GM12878 (cell line): ENCODE measurements at regions not wholly inside any gene's neighbourhood (a gene's known extent, or its start where the extent isn't known, plus 50 kb on each side); places are given as distances from the start of the nearest gene placed in this dataset.
A peak's percentile ranks its signal among the peaks of the same experiment; 100 is the strongest.

ENCODE experiments used
- CUX1 ChIP-seq: IDR thresholded peaks from 2 replicates; pipeline ENCODE4 v1.6.1; 2012; ENCODE audit warnings: improper control_type of control experiment, low read depth, low read length; ENCODE audit not compliant: insufficient replicate concordance
- EP300 ChIP-seq, 2 experiments: fragments of 150-350 bp in 1 of 2; IDR thresholded peaks; 2 replicates each; pipeline ENCODE4 v1.6.1; 2011 to 2012; ENCODE audit warnings: low read depth in 2 of 2, low read length in 2 of 2, borderline replicate concordance in 1 of 2, improper control_type of control experiment in 1 of 2, inconsistent platforms in 1 of 2; ENCODE audit not compliant: control insufficient read depth in 1 of 2
- PML ChIP-seq: IDR thresholded peaks from 2 replicates; pipeline ENCODE4 v1.6.1; 2012; ENCODE audit warnings: low read length, inconsistent platforms
- POLR2AphosphoS2 ChIP-seq: IDR thresholded peaks from 2 replicates; pipeline ENCODE4 v1.6.1; 2011; ENCODE audit warnings: low read depth, mild to moderate bottlenecking, low read length, improper control_type of control experiment, moderate library complexity
- POLR2AphosphoS5 ChIP-seq: IDR thresholded peaks from 2 replicates; pipeline ENCODE4 v1.6.1; 2011; ENCODE audit warnings: mild to moderate bottlenecking, low read length, inconsistent platforms
- RBBP5 ChIP-seq: fragments of 200-600 bp; sonication (generic); conservative IDR thresholded peaks from 2 replicates; pipeline ENCODE4 v1.6.1; 2016
- SIN3A ChIP-seq: IDR thresholded peaks from 2 replicates; pipeline ENCODE4 v1.6.1; 2012; ENCODE audit warnings: low read depth, low read length, improper control_type of control experiment
- YBX1 ChIP-seq: fragments of 450-650 bp; IDR thresholded peaks from 2 replicates; pipeline ENCODE4 v1.6.1; 2016; ENCODE audit warnings: antibody characterized with exemption
- ZNF274 ChIP-seq: IDR thresholded peaks from one replicate; pipeline ENCODE4 v1.8.0; 2011; ENCODE audit not compliant: insufficient read length, insufficient read depth
- TF ChIP-seq, protein P1 (sequence below): fragments of 450-650 bp; formaldehyde crosslinking; IDR thresholded peaks from 2 replicates; pipeline ENCODE4 v1.4.0; 2020; ENCODE audit warnings: mild to moderate bottlenecking, moderate library complexity
- TF ChIP-seq, protein P2 (sequence below): fragments of 450-650 bp; IDR thresholded peaks from 2 replicates; pipeline ENCODE4 v1.6.1; 2016; ENCODE audit warnings: mild to moderate bottlenecking

DNA sequence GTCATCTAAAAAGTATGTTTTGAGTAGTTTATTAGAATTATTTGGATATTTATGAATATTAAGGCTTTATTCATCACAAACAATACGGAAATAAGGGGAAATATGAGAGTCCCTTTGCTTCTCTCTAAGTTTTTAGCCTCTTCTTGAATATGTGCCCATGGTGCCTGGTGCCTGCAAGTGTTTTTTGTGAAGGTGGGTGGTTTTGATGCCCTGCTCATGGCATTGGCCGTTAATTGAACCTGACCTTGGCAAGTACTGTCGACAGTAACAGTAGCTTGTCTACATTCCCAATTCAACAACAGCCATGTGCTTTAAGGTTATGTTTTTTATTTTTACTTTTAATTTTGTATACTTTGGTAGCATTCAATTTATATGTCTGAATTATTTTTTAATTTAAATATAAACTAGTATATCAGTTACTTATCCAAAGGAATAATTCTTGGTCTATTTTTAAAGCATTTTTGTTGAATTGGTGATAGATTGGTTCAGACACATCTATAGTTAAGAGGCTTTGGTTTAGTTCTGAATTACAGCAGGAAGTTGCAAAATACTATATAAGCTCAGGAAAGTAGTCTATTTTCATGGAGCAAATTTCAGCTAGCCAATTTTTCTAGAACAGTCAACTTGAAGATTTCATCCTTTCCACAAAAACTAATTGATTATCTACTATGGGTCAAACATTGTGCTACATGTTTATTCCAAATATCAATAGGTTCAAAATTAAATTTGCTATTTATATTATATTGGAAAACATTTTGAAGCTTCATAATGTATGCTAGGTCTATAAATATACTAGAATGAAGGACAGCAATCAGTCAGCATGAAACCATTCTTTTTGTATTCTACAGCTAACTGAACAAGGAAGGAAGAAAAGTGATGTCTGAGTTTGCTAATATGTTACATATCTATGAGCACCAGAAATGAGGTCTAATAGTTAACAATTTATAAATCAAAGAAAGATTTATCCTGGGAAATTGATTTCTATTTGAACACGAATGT is 184.4 kb downstream of the MRPL39 start (continued):
- TF ChIP-seq CUX1 (peak; percentile 52), YBX1 (no peak), RBBP5 (no peak), ZNF274 (no peak), EP300 (IDR thresholded peaks at IDR 0.05; ENCODE audit: borderline replicate concordance in 1 of 2, control insufficient read depth in 1 of 2, low read depth in 2 of 2, low read length in 2 of 2) (no peak), PML (peak; percentile 57), POLR2AphosphoS2 (no peak), POLR2AphosphoS5 (peak; percentile 72), SIN3A (no peak)
- TF ChIP-seq, protein P1, sequence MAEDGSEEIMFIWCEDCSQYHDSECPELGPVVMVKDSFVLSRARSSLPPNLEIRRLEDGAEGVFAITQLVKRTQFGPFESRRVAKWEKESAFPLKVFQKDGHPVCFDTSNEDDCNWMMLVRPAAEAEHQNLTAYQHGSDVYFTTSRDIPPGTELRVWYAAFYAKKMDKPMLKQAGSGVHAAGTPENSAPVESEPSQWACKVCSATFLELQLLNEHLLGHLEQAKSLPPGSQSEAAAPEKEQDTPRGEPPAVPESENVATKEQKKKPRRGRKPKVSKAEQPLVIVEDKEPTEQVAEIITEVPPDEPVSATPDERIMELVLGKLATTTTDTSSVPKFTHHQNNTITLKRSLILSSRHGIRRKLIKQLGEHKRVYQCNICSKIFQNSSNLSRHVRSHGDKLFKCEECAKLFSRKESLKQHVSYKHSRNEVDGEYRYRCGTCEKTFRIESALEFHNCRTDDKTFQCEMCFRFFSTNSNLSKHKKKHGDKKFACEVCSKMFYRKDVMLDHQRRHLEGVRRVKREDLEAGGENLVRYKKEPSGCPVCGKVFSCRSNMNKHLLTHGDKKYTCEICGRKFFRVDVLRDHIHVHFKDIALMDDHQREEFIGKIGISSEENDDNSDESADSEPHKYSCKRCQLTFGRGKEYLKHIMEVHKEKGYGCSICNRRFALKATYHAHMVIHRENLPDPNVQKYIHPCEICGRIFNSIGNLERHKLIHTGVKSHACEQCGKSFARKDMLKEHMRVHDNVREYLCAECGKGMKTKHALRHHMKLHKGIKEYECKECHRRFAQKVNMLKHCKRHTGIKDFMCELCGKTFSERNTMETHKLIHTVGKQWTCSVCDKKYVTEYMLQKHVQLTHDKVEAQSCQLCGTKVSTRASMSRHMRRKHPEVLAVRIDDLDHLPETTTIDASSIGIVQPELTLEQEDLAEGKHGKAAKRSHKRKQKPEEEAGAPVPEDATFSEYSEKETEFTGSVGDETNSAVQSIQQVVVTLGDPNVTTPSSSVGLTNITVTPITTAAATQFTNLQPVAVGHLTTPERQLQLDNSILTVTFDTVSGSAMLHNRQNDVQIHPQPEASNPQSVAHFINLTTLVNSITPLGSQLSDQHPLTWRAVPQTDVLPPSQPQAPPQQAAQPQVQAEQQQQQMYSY (CRISPR knock-in tag) = no peak
- TF ChIP-seq, protein P2, sequence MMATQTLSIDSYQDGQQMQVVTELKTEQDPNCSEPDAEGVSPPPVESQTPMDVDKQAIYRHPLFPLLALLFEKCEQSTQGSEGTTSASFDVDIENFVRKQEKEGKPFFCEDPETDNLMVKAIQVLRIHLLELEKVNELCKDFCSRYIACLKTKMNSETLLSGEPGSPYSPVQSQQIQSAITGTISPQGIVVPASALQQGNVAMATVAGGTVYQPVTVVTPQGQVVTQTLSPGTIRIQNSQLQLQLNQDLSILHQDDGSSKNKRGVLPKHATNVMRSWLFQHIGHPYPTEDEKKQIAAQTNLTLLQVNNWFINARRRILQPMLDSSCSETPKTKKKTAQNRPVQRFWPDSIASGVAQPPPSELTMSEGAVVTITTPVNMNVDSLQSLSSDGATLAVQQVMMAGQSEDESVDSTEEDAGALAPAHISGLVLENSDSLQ = peak; percentile 58; the same call in 1 of the 2 replicates
